Mesendoderm (in vitro differentiated cells): ENCODE measurements at regions not wholly inside any gene's neighbourhood (a gene's known extent, or its start where the extent isn't known, plus 50 kb on each side); places are given as distances from the start of the nearest gene placed in this dataset.

Experiments
- DNase-seq: peaks from one replicate; pipeline ENCODE4 v3.0.0; 2013
- H2AK5ac ChIP-seq: 2 replicates; pipeline ENCODE4 v1.6.1; 2013; ENCODE audit warnings: low read length, inconsistent platforms
- H2BK120ac ChIP-seq: 2 replicates; pipeline ENCODE4 v1.6.1; 2013; ENCODE audit warnings: low read depth, mild to moderate bottlenecking, low read length, moderate library complexity, mixed read lengths
- H2BK15ac ChIP-seq: replicated peaks from 2 replicates; pipeline ENCODE4 v1.6.1; 2013; ENCODE audit warnings: low read depth, mild to moderate bottlenecking, moderate library complexity
- H2BK5ac ChIP-seq: 2 replicates; pipeline ENCODE4 v1.6.1; 2013; ENCODE audit warnings: low read length, inconsistent platforms
- H3K18ac ChIP-seq: 2 replicates; pipeline ENCODE4 v1.6.1; 2013; ENCODE audit warnings: mild to moderate bottlenecking, low read length, mixed read lengths
- H3K23ac ChIP-seq: one replicate; pipeline ENCODE4 v1.6.1; 2013; ENCODE audit warnings: low read length
- H3K27ac ChIP-seq: 2 replicates; pipeline ENCODE4 v1.5.1; 2013; ENCODE audit warnings: low read depth, mild to moderate bottlenecking, inconsistent platforms, low read length, moderate library complexity
- H3K27me3 ChIP-seq: 2 replicates; pipeline ENCODE4 v1.6.1; 2013; ENCODE audit warnings: low read length, control low read depth, mild to moderate bottlenecking, inconsistent platforms; ENCODE audit not compliant: insufficient read depth, poor library complexity
- H3K36me3 ChIP-seq: 2 replicates; pipeline ENCODE4 v1.6.1; 2013; ENCODE audit warnings: low read length, inconsistent platforms; ENCODE audit not compliant: control insufficient read depth, insufficient read depth
- H3K4ac ChIP-seq: one replicate; pipeline ENCODE4 v1.6.1; 2013; ENCODE audit warnings: low read depth, mild to moderate bottlenecking, low read length, moderate library complexity
- H3K4me1 ChIP-seq: 2 replicates; pipeline ENCODE4 v1.6.1; 2013; ENCODE audit warnings: low read depth, low read length, inconsistent platforms; ENCODE audit not compliant: control insufficient read depth
- H3K4me2 ChIP-seq: 2 replicates; pipeline ENCODE4 v1.6.1; 2013; ENCODE audit warnings: low read length
- H3K4me3 ChIP-seq: 2 replicates; pipeline ENCODE4 v1.5.1; 2013; ENCODE audit warnings: mild to moderate bottlenecking, low read length
- H3K56ac ChIP-seq: one replicate; pipeline ENCODE4 v1.6.1; 2013; ENCODE audit warnings: low read length
- H3K79me1 ChIP-seq: 2 replicates; pipeline ENCODE4 v1.6.1; 2013; ENCODE audit warnings: low read length, inconsistent platforms
- H3K79me2 ChIP-seq: 2 replicates; pipeline ENCODE4 v1.6.1; 2013; ENCODE audit warnings: mild to moderate bottlenecking, low read length; ENCODE audit not compliant: control insufficient read depth, insufficient read depth
- H3K9ac ChIP-seq: 2 replicates; pipeline ENCODE4 v1.6.1; 2013; ENCODE audit warnings: low read length, inconsistent platforms
- H4K5ac ChIP-seq: one replicate; pipeline ENCODE4 v1.6.1; 2013; ENCODE audit warnings: low read length
- H4K8ac ChIP-seq: one replicate; pipeline ENCODE4 v1.6.1; 2013; ENCODE audit warnings: low read depth, mild to moderate bottlenecking, control low read depth, low read length, moderate library complexity
- WGBS: extraction: QIAGEN DNeasy Blood & Tissue Kit; methylation state at CpG from one replicate; pipeline ENCODE4 v1.1.7; 2013; ENCODE audit warnings: low lambda C conversion rate, missing lambda C conversion rate; ENCODE audit not compliant: insufficient coverage; ENCODE audit errors: extremely low coverage; 5-methylcytosine and 5-hydroxymethylcytosine counted together

- no peaks in the 10 kb centered on the region for H3K27me3 ChIP-seq
Measured at GRCh38 chr4:43325220-43325967, 432.9 kb downstream of the GRXCR1 start.

DNA sequence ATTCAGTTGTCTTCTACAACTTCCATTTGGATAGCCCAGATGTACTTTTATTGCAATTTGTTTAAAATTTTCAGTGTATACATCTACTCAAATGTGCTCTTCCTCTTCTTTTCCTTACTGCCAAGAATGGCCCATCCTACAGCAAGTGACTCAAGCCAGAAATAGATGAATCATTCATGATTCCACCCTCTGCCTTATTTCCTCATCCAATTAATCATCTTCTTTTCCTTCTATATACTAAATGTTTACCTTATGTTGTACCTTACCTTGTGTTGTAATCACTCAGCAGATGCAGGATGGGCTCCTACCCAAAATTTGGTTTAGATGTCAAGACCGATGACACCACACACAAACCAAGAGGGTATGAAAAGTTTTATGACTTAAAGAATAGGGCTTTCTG lies 437.8 kb downstream of the GRXCR1 start:
- WGBS, result no CpG with 5 or more reads among the region's 1 CpG

More at GRCh38 chr4:43325220-43325967, 432.9 kb downstream of the GRXCR1 start:
- Histone ChIP-seq H3K18ac (no peak overlapping the region), H3K23ac (no peak overlapping the region), H3K9ac (no peak overlapping the region), H3K4ac (no peak overlapping the region), H3K4me3 (no peak overlapping the region), H3K79me1 (no peaks in the 10 kb centered on the region), H4K8ac (no peak overlapping the region), H3K56ac (no peak overlapping the region), H2BK120ac (no peak overlapping the region), H3K4me1 (no peaks in the 10 kb centered on the region), H2BK15ac (no peak overlapping the region), H3K4me2 (no peak overlapping the region), H3K27ac (no peak overlapping the region), H2AK5ac (no peak overlapping the region), H2BK5ac (no peak overlapping the region), H3K36me3 (no peaks in the 10 kb centered on the region), H3K79me2 (no peaks in the 10 kb centered on the region), H4K5ac (no peak overlapping the region)
- no peak for DNase-seq
- no CpG with 5 or more reads among the region's 4 CpGs for WGBS

GRCh38 chr4:43331226-43332051 lies 438.9 kb downstream of the GRXCR1 start:
- H3K27me3 ChIP-seq, result no peaks in the 10 kb centered on the region
- no peak overlapping the region for H3K23ac ChIP-seq
- H3K79me1 ChIP-seq, result no peaks in the 10 kb centered on the region
- WGBS, result no CpG with 5 or more reads among the region's 1 CpG
- H3K56ac ChIP-seq, result no peak overlapping the region
- H3K4me3 ChIP-seq, result no peak overlapping the region
- H4K8ac ChIP-seq, result no peak overlapping the region
- no peak overlapping the region for H3K18ac ChIP-seq
- no peak overlapping the region for H3K4me2 ChIP-seq
- H3K36me3 ChIP-seq, result no peaks in the 10 kb centered on the region
- no peak overlapping the region for H4K5ac ChIP-seq
- H2AK5ac ChIP-seq, result no peak overlapping the region
- H3K4ac ChIP-seq, result no peak overlapping the region
- H2BK120ac ChIP-seq, result no peak overlapping the region
- no peaks in the 10 kb centered on the region for H3K79me2 ChIP-seq
- H3K27ac ChIP-seq, result no peak overlapping the region
- H3K9ac ChIP-seq, result no peak overlapping the region
- H2BK15ac ChIP-seq, result no peak overlapping the region
- H2BK5ac ChIP-seq, result no peak overlapping the region
- no peaks in the 10 kb centered on the region for H3K4me1 ChIP-seq
- DNase-seq, result no peak

More for the DNA sequence above, 437.8 kb downstream of the GRXCR1 start:
- Histone ChIP-seq H3K18ac (no peak overlapping the region), H3K79me2 (no peaks in the 10 kb centered on the region), H3K4me3 (no peak overlapping the region), H3K56ac (no peak overlapping the region), H2BK15ac (no peak overlapping the region), H3K4me2 (no peak overlapping the region), H3K36me3 (no peaks in the 10 kb centered on the region), H3K4me1 (no peaks in the 10 kb centered on the region), H4K5ac (no peak overlapping the region), H2BK120ac (no peak overlapping the region), H3K27me3 (no peaks in the 10 kb centered on the region), H3K23ac (no peak overlapping the region), H2AK5ac (no peak overlapping the region), H4K8ac (no peak overlapping the region), H3K9ac (no peak overlapping the region), H2BK5ac (no peak overlapping the region), H3K4ac (no peak overlapping the region), H3K79me1 (no peaks in the 10 kb centered on the region), H3K27ac (no peak overlapping the region)
- DNase-seq, result no peak

- no peaks in the 10 kb centered on the region for H3K79me2 ChIP-seq
- no peak overlapping the region for H4K5ac ChIP-seq
- no peak overlapping the region for H3K4me2 ChIP-seq
- no peaks in the 10 kb centered on the region for H3K79me1 ChIP-seq
- H3K4ac ChIP-seq, result no peak overlapping the region
- H3K9ac ChIP-seq, result no peak overlapping the region
- no peak overlapping the region for H3K23ac ChIP-seq
- no peak overlapping the region for H2BK5ac ChIP-seq
- no peak overlapping the region for H2BK15ac ChIP-seq
- H2AK5ac ChIP-seq, result no peak overlapping the region
- H4K8ac ChIP-seq, result no peak overlapping the region
- no peak overlapping the region for H3K18ac ChIP-seq
- no peaks in the 10 kb centered on the region for H3K36me3 ChIP-seq
- H3K27ac ChIP-seq, result no peak overlapping the region
- no peak overlapping the region for H2BK120ac ChIP-seq
- no peaks in the 10 kb centered on the region for H3K27me3 ChIP-seq
- no peaks in the 10 kb centered on the region for H3K4me1 ChIP-seq
- H3K56ac ChIP-seq, result no peak overlapping the region
- no peak for DNase-seq
- no peak overlapping the region for H3K4me3 ChIP-seq
Measured at GRCh38 chr4:43332052-43332425, 439.5 kb downstream of the GRXCR1 start.

- H4K5ac ChIP-seq, result no peak overlapping the region
- H2BK5ac ChIP-seq, result no peak overlapping the region
- no peak overlapping the region for H2BK15ac ChIP-seq
- no peak overlapping the region for H3K18ac ChIP-seq
- no peaks in the 10 kb centered on the region for H3K27me3 ChIP-seq
- no peak overlapping the region for H3K23ac ChIP-seq
- H3K4me2 ChIP-seq, result no peak overlapping the region
- H2BK120ac ChIP-seq, result no peak overlapping the region
- no peak overlapping the region for H3K56ac ChIP-seq
- no peaks in the 10 kb centered on the region for H3K79me1 ChIP-seq
- no peaks in the 10 kb centered on the region for H3K79me2 ChIP-seq
- no peaks in the 10 kb centered on the region for H3K36me3 ChIP-seq
- no peak overlapping the region for H4K8ac ChIP-seq
- H2AK5ac ChIP-seq, result no peak overlapping the region
- H3K4me3 ChIP-seq, result no peak overlapping the region
- no peak for DNase-seq
- no peak overlapping the region for H3K4ac ChIP-seq
- H3K27ac ChIP-seq, result no peak overlapping the region
- no peaks in the 10 kb centered on the region for H3K4me1 ChIP-seq
- no peak overlapping the region for H3K9ac ChIP-seq
Measured at GRCh38 chr4:43337707-43338106, 445.2 kb downstream of the GRXCR1 start.
